OCI-LY1 (cell line): ENCODE measurements at regions not wholly inside any gene's neighbourhood (a gene's known extent, or its start where the extent isn't known, plus 50 kb on each side); places are given as distances from the start of the nearest gene placed in this dataset.

Experiments used
- H2AFZ ChIP-seq: fragments of 200-600 bp; sonication (generic), shearing (Covaris generic); 2 replicates; pipeline ENCODE4 v1.6.0; 2014; ENCODE audit warnings: antibody characterized with exemption, mild to moderate bottlenecking, low read length
- H3F3A ChIP-seq: fragments of 200-600 bp; sonication (generic), shearing (Covaris generic); 2 replicates; pipeline ENCODE4 v1.6.0; 2014; ENCODE audit warnings: mild to moderate bottlenecking, antibody characterized with exemption, low read length, moderate library complexity; ENCODE audit not compliant: insufficient read depth
- H3K27ac ChIP-seq: fragments of 200-600 bp; sonication (generic); 2 replicates; pipeline ENCODE4 v1.5.1; 2014; ENCODE audit warnings: low read length, mixed run types, mild to moderate bottlenecking, low read depth; ENCODE audit not compliant: poor library complexity, severe bottlenecking
- H3K27me3 ChIP-seq: fragments of 200-600 bp; sonication (generic); 2 replicates; pipeline ENCODE4 v1.6.0; 2014; ENCODE audit warnings: antibody characterized with exemption, mild to moderate bottlenecking, low read length, moderate library complexity; ENCODE audit not compliant: insufficient read depth
- H3K36me3 ChIP-seq: fragments of 200-600 bp; sonication (generic); 2 replicates; pipeline ENCODE4 v1.6.1; 2014; ENCODE audit warnings: mild to moderate bottlenecking, antibody characterized with exemption, low read length, moderate library complexity, mixed read lengths; ENCODE audit not compliant: insufficient read depth
- H3K4me1 ChIP-seq: fragments of 200-600 bp; sonication (generic); 2 replicates; pipeline ENCODE4 v1.5.1; 2014; ENCODE audit warnings: mild to moderate bottlenecking, low read length, moderate library complexity; ENCODE audit not compliant: insufficient read depth, severe bottlenecking
- H3K4me2 ChIP-seq: fragments of 200-600 bp; sonication (generic), shearing (Covaris generic); 2 replicates; pipeline ENCODE4 v1.6.1; 2014; ENCODE audit warnings: low read length
- H3K4me3 ChIP-seq: fragments of 200-600 bp; sonication (generic); 2 replicates; pipeline ENCODE4 v1.5.1; 2014; ENCODE audit warnings: low read length, low read depth, mild to moderate bottlenecking, mixed read lengths; ENCODE audit not compliant: poor library complexity, severe bottlenecking
- H3K79me2 ChIP-seq: fragments of 200-600 bp; shearing (Covaris generic); 2 replicates; pipeline ENCODE4 v1.6.1; 2016; ENCODE audit warnings: mixed run types, low read length, mixed read lengths; ENCODE audit not compliant: insufficient read depth
- H3K9ac ChIP-seq: fragments of 200-600 bp; sonication (generic), shearing (Covaris generic); 2 replicates; pipeline ENCODE4 v1.6.1; 2014; ENCODE audit warnings: mild to moderate bottlenecking, low read length, mixed read lengths
- H3K9me2 ChIP-seq: fragments of 200-600 bp; sonication (generic), shearing (Covaris generic); 2 replicates; pipeline ENCODE4 v1.6.1; 2014; ENCODE audit warnings: low read depth, mild to moderate bottlenecking, low read length, mixed read lengths
- H3K9me3 ChIP-seq: fragments of 200-600 bp; shearing (Covaris generic); 2 replicates; pipeline ENCODE4 v1.6.1; 2014; ENCODE audit warnings: low read length, mixed read lengths
- H4K20me1 ChIP-seq: fragments of 200-600 bp; sonication (generic), shearing (Covaris generic); 2 replicates; pipeline ENCODE4 v1.6.0; 2016; ENCODE audit warnings: mild to moderate bottlenecking, low read length; ENCODE audit not compliant: insufficient read depth
- EZH2 ChIP-seq: fragments of 200-600 bp; sonication (generic), shearing (Covaris generic); IDR thresholded peaks from 2 replicates; pipeline ENCODE4 v1.8.0; 2017; ENCODE audit warnings: borderline replicate concordance, mixed run types, mild to moderate bottlenecking, antibody characterized with exemption, low read length, moderate library complexity, mixed read lengths
- TF ChIP-seq, protein P1 (sequence below): fragments of 200-600 bp; sonication (generic), shearing (Covaris generic); IDR thresholded peaks from 2 replicates; pipeline ENCODE4 v1.5.1; 2017; ENCODE audit warnings: mild to moderate bottlenecking, antibody characterized with exemption, low read length, moderate library complexity, mixed read lengths

- H3K79me2 ChIP-seq = peaks cover 5% of the 10 kb centered on the region; the same call in 1 of the 2 replicates
- no peak overlapping the region for H3K9ac ChIP-seq
- no peaks in the 10 kb centered on the region for H3F3A ChIP-seq
- no peaks in the 10 kb centered on the region for H3K9me2 ChIP-seq
- H3K4me1 ChIP-seq = no peaks in the 10 kb centered on the region
- H3K9me3 ChIP-seq = no peaks in the 10 kb centered on the region
- H3K27ac ChIP-seq = no peak overlapping the region
- no peaks in the 10 kb centered on the region for H3K27me3 ChIP-seq
- H3K4me3 ChIP-seq = no peak overlapping the region
- H3K36me3 ChIP-seq = no peaks in the 10 kb centered on the region
- no peak overlapping the region for H2AFZ ChIP-seq
- no peak overlapping the region for H3K4me2 ChIP-seq
- no peak for TF ChIP-seq EZH2
- H4K20me1 ChIP-seq = 0 out of 2 replicates have a peak, but pooled peaks cover 3% of the 10 kb centered on the region
Observed at GRCh38 chr3:72395776-72396311, 452.4 kb downstream of the SHQ1 start.

DNA sequence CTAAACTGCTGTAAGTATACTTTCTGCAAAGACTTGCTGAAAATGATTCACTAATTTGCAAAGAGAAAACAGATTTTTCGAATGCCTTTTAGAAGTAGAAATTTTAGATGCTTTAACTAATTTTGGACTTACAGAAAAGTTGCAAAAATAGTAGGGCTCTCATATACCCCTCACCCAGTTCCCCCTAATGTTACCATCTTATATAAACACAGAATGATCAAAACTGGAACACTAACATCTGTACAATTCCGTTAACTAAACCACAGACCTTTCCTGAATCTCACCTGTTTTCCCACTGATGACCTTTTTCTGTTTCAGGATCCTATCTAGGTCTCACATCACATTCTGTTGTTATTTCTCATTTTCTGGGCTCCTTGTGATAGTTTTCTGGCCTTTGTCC is 454.8 kb downstream of the SHQ1 start:
- H3K36me3 ChIP-seq = no peaks in the 10 kb centered on the region
- H3K4me3 ChIP-seq = no peak overlapping the region
- no peak overlapping the region for H3K27ac ChIP-seq
- no peaks in the 10 kb centered on the region for H3K9me2 ChIP-seq
- TF ChIP-seq EZH2 = no peak
- TF ChIP-seq, protein P1, sequence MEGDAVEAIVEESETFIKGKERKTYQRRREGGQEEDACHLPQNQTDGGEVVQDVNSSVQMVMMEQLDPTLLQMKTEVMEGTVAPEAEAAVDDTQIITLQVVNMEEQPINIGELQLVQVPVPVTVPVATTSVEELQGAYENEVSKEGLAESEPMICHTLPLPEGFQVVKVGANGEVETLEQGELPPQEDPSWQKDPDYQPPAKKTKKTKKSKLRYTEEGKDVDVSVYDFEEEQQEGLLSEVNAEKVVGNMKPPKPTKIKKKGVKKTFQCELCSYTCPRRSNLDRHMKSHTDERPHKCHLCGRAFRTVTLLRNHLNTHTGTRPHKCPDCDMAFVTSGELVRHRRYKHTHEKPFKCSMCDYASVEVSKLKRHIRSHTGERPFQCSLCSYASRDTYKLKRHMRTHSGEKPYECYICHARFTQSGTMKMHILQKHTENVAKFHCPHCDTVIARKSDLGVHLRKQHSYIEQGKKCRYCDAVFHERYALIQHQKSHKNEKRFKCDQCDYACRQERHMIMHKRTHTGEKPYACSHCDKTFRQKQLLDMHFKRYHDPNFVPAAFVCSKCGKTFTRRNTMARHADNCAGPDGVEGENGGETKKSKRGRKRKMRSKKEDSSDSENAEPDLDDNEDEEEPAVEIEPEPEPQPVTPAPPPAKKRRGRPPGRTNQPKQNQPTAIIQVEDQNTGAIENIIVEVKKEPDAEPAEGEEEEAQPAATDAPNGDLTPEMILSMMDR = no peak
- H3K4me2 ChIP-seq = no peak overlapping the region
- H3K9me3 ChIP-seq = no peaks in the 10 kb centered on the region
- H3K9ac ChIP-seq = no peak overlapping the region
- H2AFZ ChIP-seq = no peak overlapping the region
- H3K79me2 ChIP-seq = 0 out of 2 replicates have a peak, but pooled peaks cover 3% of the 10 kb centered on the region
- no peaks in the 10 kb centered on the region for H3K27me3 ChIP-seq
- 0 out of 2 replicates have a peak, but pooled peaks cover 9% of the 10 kb centered on the region for H4K20me1 ChIP-seq
- no peaks in the 10 kb centered on the region for H3K4me1 ChIP-seq
- H3F3A ChIP-seq = no peaks in the 10 kb centered on the region

DNA sequence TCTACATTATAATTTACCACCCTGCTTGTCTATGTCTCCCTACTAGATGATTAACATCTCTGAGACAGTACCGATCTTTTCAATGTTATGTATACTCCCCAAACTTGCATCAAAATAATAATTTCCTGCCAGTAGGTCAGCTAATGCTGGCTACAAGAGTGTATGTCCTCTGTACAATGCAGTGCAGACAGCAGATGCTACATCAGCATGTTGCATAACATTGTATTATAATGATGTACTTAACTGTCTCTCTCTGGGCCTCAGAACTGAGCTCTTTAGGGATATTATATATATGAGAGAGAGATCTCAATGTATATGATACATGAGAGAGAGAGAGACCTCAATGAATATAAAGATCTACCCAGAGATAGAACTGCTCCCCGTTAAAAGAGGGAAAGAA is 456.6 kb downstream of the SHQ1 start:
- no peaks in the 10 kb centered on the region for H3F3A ChIP-seq
- 0 out of 2 replicates have a peak, but pooled peaks cover 3% of the 10 kb centered on the region for H3K79me2 ChIP-seq
- no peaks in the 10 kb centered on the region for H3K9me2 ChIP-seq
- TF ChIP-seq EZH2 = no peak
- TF ChIP-seq, protein P1 = no peak
- no peaks in the 10 kb centered on the region for H3K36me3 ChIP-seq
- H3K9me3 ChIP-seq = no peaks in the 10 kb centered on the region
- no peak overlapping the region for H3K4me2 ChIP-seq
- H4K20me1 ChIP-seq = 0 out of 2 replicates have a peak, but pooled peaks cover 9% of the 10 kb centered on the region
- no peak overlapping the region for H2AFZ ChIP-seq
- no peaks in the 10 kb centered on the region for H3K4me1 ChIP-seq
- no peaks in the 10 kb centered on the region for H3K27me3 ChIP-seq
- H3K9ac ChIP-seq = no peak overlapping the region
- no peak overlapping the region for H3K4me3 ChIP-seq
- H3K27ac ChIP-seq = no peak overlapping the region

- 0 out of 2 replicates have a peak, but pooled peaks cover 9% of the 10 kb centered on the region for H4K20me1 ChIP-seq
- no peak overlapping the region for H3K27ac ChIP-seq
- H3K9me2 ChIP-seq = no peaks in the 10 kb centered on the region
- no peak overlapping the region for H3K4me3 ChIP-seq
- H3K79me2 ChIP-seq = 0 out of 2 replicates have a peak, but pooled peaks cover 3% of the 10 kb centered on the region
- no peak overlapping the region for H3K4me2 ChIP-seq
- no peaks in the 10 kb centered on the region for H3K36me3 ChIP-seq
- no peaks in the 10 kb centered on the region for H3F3A ChIP-seq
- H3K9me3 ChIP-seq = no peaks in the 10 kb centered on the region
- TF ChIP-seq EZH2 = no peak
- TF ChIP-seq, protein P1 = no peak
- no peaks in the 10 kb centered on the region for H3K4me1 ChIP-seq
- no peak overlapping the region for H3K9ac ChIP-seq
- no peaks in the 10 kb centered on the region for H3K27me3 ChIP-seq
- H2AFZ ChIP-seq = no peak overlapping the region
Observed at GRCh38 chr3:72390841-72391240, 457.4 kb downstream of the SHQ1 start.
